MM.1S (cell line): ENCODE measurements at regions not wholly inside any gene's neighbourhood (a gene's known extent, or its start where the extent isn't known, plus 50 kb on each side); places are given as distances from the start of the nearest gene placed in this dataset.

ENCODE experiments used
- DNase-seq: peaks from one replicate; pipeline ENCODE4 v3.0.0-alpha.2; 2015
- H2AFZ ChIP-seq: fragments of 300-600 bp; sonication (generic); 2 replicates; pipeline ENCODE4 v1.6.0; 2016; ENCODE audit warnings: antibody characterized with exemption, low read length
- H3F3A ChIP-seq: fragments of 300-600 bp; sonication (generic); 2 replicates; pipeline ENCODE4 v1.6.1; 2016; ENCODE audit warnings: mild to moderate bottlenecking, antibody characterized with exemption, low read length, moderate library complexity, mixed read lengths; ENCODE audit not compliant: insufficient read depth
- H3K27ac ChIP-seq: fragments of 300-600 bp; sonication (generic); 2 replicates; pipeline ENCODE4 v1.5.1; 2016; ENCODE audit warnings: mild to moderate bottlenecking, low read length
- H3K27me3 ChIP-seq: fragments of 300-600 bp; sonication (generic); replicated peaks from 2 replicates; pipeline ENCODE4 v1.6.0; 2016; ENCODE audit warnings: low read length; ENCODE audit not compliant: insufficient read depth
- H3K36me3 ChIP-seq: fragments of 300-600 bp; sonication (generic); replicated peaks from 2 replicates; pipeline ENCODE4 v1.6.1; 2016; ENCODE audit warnings: mild to moderate bottlenecking, low read length, mixed read lengths; ENCODE audit not compliant: insufficient read depth
- H3K4me1 ChIP-seq: fragments of 300-600 bp; sonication (generic); 2 replicates; pipeline ENCODE4 v1.6.1; 2016; ENCODE audit warnings: low read length, mixed read lengths
- H3K4me2 ChIP-seq: fragments of 300-600 bp; sonication (generic); 2 replicates; pipeline ENCODE4 v1.6.0; 2016; ENCODE audit warnings: low read depth, low read length
- H3K4me3 ChIP-seq: fragments of 300-600 bp; sonication (generic); 2 replicates; pipeline ENCODE4 v1.5.1; 2016; ENCODE audit warnings: low read length, mixed read lengths
- H3K79me2 ChIP-seq: fragments of 300-600 bp; sonication (generic); 2 replicates; pipeline ENCODE4 v1.6.1; 2016; ENCODE audit warnings: mixed run types, low read length, mixed read lengths
- H3K9ac ChIP-seq: fragments of 300-600 bp; sonication (generic); 2 replicates; pipeline ENCODE4 v1.6.1; 2016; ENCODE audit warnings: low read length, mixed read lengths
- H3K9me2 ChIP-seq: fragments of 300-600 bp; sonication (generic); replicated peaks from 2 replicates; pipeline ENCODE4 v1.6.1; 2016; ENCODE audit warnings: mild to moderate bottlenecking, low read length, mixed read lengths; ENCODE audit not compliant: insufficient read depth
- H3K9me3 ChIP-seq: fragments of 300-600 bp; sonication (generic); replicated peaks from 2 replicates; pipeline ENCODE4 v1.6.1; 2016; ENCODE audit warnings: mild to moderate bottlenecking, low read length, mixed read lengths; ENCODE audit not compliant: insufficient read depth
- H4K20me1 ChIP-seq: fragments of 300-600 bp; sonication (generic); 2 replicates; pipeline ENCODE4 v1.6.1; 2016; ENCODE audit warnings: mild to moderate bottlenecking, low read length, moderate library complexity, mixed read lengths; ENCODE audit not compliant: insufficient read depth
- EZH2 ChIP-seq: fragments of 300-600 bp; sonication (generic); optimal IDR thresholded peaks from 2 replicates; pipeline ENCODE3; 2017; ENCODE audit warnings: low read depth, mild to moderate bottlenecking, antibody characterized with exemption, low read length, mixed read lengths
- EZH2phosphoT487 ChIP-seq: fragments of 300-600 bp; sonication (generic); IDR thresholded peaks from 2 replicates; pipeline ENCODE4 v1.6.1; 2018; ENCODE audit warnings: antibody characterized with exemption, low read length
- TF ChIP-seq, protein P1 (sequence below): fragments of 300-600 bp; sonication (generic); IDR thresholded peaks from 2 replicates; pipeline ENCODE4 v1.5.1; 2016; ENCODE audit warnings: antibody characterized with exemption, low read length, mixed read lengths

GRCh38 chr4:26268246-26268645 is 52.6 kb upstream of the RBPJ start:
- no peak for TF ChIP-seq EZH2
- TF ChIP-seq, protein P1, sequence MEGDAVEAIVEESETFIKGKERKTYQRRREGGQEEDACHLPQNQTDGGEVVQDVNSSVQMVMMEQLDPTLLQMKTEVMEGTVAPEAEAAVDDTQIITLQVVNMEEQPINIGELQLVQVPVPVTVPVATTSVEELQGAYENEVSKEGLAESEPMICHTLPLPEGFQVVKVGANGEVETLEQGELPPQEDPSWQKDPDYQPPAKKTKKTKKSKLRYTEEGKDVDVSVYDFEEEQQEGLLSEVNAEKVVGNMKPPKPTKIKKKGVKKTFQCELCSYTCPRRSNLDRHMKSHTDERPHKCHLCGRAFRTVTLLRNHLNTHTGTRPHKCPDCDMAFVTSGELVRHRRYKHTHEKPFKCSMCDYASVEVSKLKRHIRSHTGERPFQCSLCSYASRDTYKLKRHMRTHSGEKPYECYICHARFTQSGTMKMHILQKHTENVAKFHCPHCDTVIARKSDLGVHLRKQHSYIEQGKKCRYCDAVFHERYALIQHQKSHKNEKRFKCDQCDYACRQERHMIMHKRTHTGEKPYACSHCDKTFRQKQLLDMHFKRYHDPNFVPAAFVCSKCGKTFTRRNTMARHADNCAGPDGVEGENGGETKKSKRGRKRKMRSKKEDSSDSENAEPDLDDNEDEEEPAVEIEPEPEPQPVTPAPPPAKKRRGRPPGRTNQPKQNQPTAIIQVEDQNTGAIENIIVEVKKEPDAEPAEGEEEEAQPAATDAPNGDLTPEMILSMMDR, result no peak
- no peak for TF ChIP-seq EZH2phosphoT487
- H3K27me3 ChIP-seq, result no peaks in the 10 kb centered on the region
- no peaks in the 10 kb centered on the region for H3K36me3 ChIP-seq
- no peaks in the 10 kb centered on the region for H3K9me2 ChIP-seq
- no peak overlapping the region for H3K4me3 ChIP-seq
- no peak for DNase-seq
- no peak overlapping the region for H2AFZ ChIP-seq
- no peak overlapping the region for H3K27ac ChIP-seq
- no peaks in the 10 kb centered on the region for H3K4me1 ChIP-seq
- no peak overlapping the region for H3K9ac ChIP-seq
- H3K79me2 ChIP-seq, result no peaks in the 10 kb centered on the region
- no peaks in the 10 kb centered on the region for H3K9me3 ChIP-seq
- no peaks in the 10 kb centered on the region for H3F3A ChIP-seq
- H4K20me1 ChIP-seq, result no peaks in the 10 kb centered on the region
- H3K4me2 ChIP-seq, result no peak overlapping the region

DNA sequence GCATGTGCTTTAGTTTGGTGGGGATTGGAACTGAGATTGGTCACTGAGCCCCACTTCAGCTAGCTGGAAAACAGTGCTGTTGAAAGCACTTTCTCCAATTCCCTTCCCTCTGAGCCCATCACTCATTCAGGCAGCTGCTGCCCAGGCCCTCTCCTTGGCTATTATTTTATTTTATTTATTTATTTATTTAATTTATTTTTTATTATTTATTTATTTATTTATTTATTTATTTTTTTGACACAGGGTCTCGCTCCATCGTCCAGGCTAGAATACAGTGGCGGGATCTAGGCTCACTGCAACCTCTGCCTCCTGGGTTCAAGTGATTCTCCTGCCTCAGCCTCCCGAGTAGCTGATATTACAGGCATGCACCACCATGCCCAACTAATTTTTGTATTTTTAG is 51.8 kb upstream of the RBPJ start:
- Histone ChIP-seq H3K4me1 (no peaks in the 10 kb centered on the region), H3K9me2 (no peaks in the 10 kb centered on the region), H3K4me3 (no peak overlapping the region), H3K27me3 (no peaks in the 10 kb centered on the region), H3K9me3 (no peaks in the 10 kb centered on the region), H3K27ac (no peak overlapping the region), H3K36me3 (no peaks in the 10 kb centered on the region), H3K4me2 (no peak overlapping the region), H3K9ac (no peak overlapping the region), H3F3A (no peaks in the 10 kb centered on the region), H3K79me2 (no peaks in the 10 kb centered on the region), H4K20me1 (no peaks in the 10 kb centered on the region), H2AFZ (no peak overlapping the region)
- DNase-seq, result no peak
- TF ChIP-seq EZH2phosphoT487 (no peak), EZH2 (no peak)
- TF ChIP-seq, protein P1, result no peak
